NCI-H146 treated with DMSO at 0.1 percent for 48 hours (cell line): ENCODE measurements at regions not wholly inside any gene's neighbourhood (a gene's known extent, or its start where the extent isn't known, plus 50 kb on each side); places are given as distances from the start of the nearest gene placed in this dataset.
A peak's percentile ranks its signal among the peaks of the same experiment; 100 is the strongest.
"Not testable (repeated sequence)": the region's sequence is repeated elsewhere in the genome, so short reads cannot be mapped to it uniquely, and the experiment has no call there.

ENCODE experiments used
- DNase-seq: peaks from one replicate; lab custom pipeline; 2025; ENCODE audit not compliant: unreplicated experiment; lab: John Stamatoyannopoulos, UW

DNA sequence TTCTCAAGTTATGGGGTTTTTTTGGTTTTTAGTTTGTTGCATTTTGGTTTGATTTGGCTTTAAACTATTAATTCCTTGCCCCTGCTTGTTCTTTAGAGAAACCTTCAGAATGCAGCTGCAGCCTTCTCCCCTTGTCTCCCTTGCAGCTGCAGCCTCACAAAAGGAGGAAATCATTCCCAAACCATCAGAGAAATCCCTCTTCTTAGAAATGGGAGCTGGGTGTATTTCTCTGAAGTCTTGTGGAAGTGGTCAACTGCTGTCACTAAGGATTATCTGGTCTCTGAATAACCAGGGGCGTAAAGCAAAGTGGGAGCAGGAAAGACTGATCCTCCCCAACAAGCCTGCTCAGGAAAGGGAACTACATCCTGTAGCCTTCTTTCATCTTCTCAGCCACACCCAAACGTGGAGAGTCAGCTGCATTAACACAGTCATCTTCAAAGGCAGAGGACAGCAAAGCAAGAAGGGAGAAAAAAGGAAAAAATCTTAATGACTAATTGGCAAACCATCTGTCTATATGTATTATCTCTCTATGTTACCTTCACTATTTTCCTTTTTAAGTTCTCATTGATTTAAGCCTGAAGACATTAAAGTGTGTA lies 1834.1 kb upstream of the PIK3C3 start:
- DNase-seq = peak; percentile 25

DNA sequence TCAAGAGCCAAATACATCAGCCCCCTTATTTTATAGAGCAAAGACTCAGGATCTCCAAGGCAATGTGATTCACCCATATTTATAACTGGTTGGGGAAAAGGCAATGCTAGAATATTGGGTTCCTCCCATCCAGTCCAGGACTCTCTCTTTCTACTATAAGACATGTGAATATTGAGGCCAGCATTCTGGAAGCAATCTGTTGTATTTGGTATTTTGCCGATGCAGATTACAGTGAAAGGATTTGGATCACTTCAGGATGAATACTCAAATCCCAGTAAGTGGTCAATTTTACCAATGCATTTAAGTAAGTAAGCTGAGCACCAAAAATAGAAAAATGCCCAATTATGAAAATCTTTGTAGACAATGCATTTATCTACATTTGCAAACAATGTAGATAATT lies 1834.7 kb upstream of the PIK3C3 start:
- no peak for DNase-seq

DNA sequence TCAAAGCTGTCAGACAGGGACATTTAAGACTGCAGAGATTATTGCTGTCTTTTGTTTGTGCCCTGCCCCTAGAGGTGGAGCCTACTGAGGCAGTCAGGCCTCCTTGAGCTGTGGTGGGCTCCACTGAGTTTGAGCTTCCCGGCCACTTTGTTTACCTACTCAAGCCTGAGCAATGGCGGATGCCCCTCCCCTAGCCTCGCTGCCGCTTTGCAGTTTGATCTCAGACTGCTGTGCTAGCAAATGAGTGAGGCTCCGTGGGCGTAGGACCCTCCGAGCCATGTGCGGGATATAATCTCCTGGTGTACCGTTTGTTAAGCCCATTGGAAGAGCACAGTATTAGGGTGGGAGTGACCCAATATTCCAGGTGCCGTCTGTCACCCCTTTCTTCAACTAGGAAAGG lies 1835.5 kb upstream of the PIK3C3 start:
- not testable (repeated sequence) for DNase-seq

DNA sequence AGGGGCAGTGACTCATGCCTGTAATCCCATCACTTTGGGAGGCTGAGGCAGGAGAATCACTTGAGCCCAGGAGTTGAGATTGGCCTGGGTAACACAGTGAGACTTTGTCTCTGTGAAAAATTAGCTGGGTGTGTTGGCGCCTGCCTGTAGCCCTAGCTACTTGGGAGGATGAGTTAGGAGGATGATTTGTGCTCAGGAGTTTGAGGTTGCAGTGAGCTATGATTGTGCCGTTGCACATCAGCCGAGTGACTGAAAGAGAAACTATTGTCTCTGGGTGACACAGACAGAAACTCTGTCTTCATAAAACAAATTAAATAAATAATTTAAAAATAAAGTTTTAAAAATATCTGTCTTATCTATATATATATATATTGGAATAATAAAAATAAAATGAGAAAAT lies 1844.6 kb upstream of the PIK3C3 start:
- DNase-seq = no peak

DNA sequence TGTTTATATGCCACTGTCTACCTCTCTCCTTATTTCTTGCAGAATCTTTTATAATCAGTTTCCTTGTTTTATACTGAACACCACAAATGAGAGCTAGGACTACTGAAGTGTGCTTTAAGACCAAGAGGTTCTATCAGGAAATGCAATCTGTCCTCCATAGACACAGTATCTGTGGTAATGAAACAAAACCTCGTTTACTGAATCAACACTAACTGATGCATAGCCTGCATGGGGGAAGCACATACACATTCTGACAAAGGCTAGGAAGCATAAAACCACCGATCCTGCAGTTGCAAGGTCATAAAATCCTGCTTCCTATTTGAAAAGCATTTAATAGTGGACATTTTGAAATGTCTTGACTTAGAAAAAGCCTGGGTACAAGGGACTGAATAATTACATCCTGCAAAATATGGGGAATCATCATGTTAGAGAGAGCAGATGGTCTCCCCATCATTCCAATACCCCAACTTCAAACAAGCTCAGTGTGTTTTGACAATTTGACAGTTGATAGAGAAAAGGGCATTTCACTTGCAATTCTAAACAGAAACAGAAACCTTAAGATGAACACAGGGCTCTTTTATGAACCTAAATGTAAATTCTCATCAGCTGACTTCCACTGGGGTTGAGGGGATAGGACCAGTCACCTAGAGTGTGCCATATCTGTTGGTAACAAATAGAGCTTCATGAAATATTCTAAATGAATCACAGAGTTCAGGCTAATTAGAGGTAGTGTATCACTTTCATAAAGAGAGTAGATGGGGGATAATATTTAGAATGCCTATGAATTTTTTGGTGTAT lies 1845.6 kb upstream of the PIK3C3 start:
- peak; percentile 71 for DNase-seq

DNA sequence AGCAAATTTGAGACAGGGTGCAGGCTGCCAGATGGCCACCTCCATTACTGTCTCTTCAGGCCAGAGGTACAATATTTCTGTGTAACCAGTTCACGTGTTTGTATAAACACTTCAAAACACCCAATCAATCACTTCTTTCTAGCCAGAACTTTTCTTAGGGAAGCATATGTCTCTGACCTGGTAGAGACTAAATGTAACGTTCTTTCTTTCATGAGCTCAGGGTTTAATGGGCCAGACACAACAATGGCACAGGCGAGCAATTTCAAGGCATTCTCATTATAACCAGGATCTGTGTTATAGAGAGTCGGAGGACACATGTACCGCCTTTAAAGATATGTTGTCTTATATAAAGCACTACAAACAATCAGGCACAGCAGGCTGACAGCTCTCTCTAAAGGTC lies 1846.4 kb upstream of the PIK3C3 start:
- peak; percentile 49 for DNase-seq

DNA sequence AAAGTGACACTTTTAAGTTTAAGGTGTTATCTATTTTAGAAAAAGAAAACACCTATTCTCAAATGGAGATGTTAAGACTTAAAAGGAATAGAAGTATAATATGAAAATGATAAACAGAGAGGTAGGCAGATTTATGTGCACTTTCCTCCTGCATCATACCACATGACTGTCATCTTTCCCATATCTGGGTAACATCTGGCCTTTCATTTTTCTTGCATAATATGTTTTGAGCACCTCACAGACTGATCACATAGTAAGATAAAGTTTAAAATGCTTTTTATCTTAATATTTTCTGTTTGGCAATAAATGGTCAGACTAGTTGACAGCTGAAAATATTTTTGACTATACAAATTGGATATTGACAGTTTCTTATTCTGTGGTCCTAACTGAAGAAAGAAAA lies 1852.1 kb upstream of the PIK3C3 start:
- no peak for DNase-seq

DNA sequence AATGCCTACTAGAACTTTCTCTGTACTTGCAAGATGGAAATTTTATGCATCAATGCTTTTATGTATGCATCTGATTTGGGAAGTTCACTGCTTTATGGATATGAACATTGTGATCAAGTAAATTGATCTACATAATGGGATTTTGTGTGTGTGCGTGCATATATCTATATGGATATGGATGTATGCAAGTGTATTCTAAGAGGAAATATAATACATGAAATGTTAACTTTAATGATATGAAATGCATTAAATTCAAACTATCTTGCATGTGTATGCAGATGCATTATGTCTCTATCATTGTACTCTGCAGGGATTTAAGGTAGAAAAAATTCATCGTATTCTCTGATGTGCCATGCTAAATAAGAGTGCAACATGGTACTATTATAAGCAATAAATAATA lies 1855.4 kb upstream of the PIK3C3 start:
- DNase-seq = no peak

DNA sequence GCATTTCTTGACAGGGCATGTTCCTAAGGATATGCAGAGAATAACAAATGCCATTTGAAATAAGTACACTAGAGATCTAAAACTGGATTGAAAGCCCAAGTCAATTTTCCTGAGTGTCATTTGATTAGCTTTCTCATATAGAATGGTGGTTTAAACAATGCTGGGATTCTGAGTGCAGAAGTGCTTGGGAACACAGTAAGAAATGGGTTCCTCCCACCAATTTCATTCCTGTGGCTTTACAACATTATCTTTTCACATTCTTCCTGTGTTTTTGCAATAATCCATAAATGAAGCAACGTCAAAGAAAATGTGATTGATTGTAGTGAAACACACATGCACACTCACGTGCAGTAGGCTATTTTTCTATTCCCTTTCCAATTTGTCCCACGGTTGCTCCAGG lies 1858.4 kb upstream of the PIK3C3 start:
- DNase-seq = no peak

DNA sequence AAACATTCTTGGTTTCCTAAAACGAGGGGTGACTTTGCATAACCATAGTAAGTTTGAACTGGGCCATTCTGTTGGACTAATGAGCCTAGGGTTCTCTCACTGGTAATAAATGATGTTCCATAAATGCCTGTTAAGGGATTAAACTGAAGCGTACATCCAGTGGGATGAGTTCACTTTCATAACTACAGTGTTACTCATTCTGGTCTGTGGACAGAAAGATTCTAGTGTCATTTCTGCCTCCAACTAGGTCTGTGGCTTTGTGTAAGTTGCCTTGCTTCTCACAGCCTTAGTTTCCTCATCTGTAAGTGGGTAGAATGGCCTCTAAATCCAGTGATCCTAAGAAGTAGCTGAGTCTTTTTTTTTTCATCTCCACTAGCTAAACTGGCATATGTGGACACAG lies 1860.6 kb upstream of the PIK3C3 start:
- no peak for DNase-seq

DNA sequence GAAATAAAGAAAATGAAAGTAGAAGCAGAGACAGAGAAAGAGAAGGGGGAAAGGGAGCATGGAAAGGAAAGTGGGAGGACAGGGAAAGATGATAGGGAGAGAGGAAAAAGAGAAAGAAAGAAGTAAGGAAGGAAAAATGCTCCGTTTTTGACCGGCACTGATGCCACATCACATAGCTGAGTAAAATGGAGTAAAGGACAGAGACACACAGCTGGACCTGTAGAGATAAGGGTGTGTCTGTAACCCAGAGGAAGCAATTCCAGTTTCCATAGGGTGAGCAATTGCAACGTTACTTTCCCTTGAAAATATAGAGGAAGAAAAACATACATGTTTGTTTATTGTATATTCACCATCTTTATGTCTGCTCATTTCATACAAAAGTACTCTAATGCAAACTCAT lies 1866.9 kb upstream of the PIK3C3 start:
- no peak for DNase-seq

DNA sequence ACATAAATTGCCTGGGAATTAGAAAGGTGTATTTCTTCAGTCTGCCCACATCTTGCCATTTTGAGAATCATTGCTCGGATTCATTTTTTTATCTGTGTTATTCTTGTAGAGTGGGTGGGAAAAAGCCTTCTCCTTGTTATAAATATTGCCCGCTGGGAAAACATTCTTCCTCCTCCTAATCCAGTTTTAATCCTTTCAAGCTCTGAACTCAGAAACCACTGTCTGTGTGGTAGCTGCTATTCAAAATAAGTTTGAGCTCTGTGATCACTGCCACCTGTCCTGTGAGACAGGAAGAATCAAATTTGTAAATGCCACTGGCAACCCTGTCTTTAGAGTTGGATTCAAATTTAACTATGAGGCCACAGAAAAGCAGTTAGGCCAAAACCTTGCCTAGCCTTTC lies 1875.2 kb upstream of the PIK3C3 start:
- DNase-seq = no peak

DNA sequence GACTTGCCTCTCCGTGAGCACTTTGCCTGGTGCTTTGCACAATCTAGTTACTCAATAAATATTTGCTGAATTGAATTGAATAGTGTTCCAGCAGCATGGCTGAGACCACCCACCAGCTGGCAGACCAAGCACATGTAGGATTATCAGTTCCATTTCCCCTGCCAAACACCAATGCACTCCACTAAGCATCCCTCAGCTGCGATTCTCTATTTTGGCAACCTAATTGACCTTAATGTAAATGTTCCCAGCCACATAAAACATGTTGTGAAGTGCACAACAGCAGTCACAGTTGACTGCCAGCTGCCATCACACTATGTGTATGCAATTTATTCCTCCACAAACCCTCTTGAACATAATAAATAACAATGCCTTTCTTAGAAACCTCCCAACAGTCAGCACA lies 1879.4 kb upstream of the PIK3C3 start:
- DNase-seq = peak; percentile 79

DNA sequence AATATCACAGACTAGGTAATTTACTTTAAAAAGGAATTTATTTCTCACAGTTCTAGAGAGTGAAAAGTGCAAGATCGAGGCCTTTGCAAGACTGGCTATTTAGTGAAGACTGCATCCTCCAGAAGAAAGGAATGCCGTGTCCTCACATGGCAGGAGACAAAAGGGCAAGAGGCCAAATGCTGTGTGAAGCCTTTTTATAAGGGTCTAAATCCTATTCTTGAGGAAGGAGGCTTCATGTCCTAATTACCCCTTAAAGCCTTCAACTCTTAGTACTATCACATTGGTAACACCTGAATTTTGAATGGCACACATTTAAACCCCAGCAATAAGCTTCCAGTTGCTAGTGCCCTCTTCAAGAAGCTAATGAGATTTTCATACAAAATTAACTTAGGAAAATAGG lies 1882.3 kb upstream of the PIK3C3 start:
- no peak for DNase-seq

DNA sequence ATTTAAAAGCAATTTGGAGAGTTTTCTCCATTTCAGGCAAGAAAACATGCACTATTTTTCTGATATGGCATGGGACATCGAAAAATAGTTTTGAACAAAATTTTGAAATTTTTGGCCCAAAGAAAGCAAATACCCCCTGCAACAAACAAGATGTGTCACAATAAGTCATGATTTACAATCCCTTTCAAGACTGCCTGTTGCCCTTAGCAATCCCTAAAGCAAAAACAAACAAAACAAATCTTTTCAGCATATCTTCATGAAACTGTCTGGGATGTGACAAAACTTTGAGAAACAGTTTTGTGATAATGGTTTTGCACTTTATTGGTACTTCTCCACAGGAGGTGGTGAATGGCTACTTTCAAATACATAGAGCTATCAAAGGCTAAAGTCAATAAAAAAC lies 1888.7 kb upstream of the PIK3C3 start:
- DNase-seq = peak; percentile 51

DNA sequence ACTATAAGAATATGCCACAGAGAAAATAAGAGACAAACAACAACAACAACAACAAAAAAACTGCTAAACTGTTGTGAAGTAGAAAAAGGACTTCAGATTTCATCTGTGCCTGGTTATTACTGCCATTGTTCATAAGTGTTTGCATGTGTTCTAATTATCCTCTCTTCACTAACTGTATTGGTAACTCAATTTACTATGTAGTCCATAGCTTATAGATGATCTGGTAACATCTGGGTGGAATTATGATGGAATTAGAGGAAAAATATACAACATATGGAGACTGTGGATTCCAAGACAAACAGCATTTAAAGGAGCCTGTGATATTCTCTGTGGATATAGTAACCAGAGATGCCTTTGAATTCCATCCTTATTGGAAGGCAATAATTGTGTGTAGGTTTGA lies 1891.5 kb upstream of the PIK3C3 start:
- no peak for DNase-seq

DNA sequence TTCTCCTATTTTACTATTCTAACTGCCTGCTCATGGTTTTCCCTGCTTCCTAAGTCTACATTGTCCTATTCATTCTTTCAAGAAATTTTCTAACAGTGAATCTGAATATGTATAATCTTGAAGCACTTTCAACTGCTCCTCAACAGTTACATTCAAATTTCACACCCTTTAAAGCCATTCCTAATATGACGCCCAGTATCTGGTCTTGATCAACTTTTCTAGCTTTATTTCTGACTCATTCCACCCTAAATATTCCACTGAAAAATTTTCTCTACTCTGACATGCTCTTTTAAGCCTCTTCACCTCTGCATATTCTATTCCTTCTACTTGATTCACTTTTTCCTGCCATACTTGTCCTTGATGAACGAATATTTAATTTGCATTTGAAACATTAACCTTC lies 1893.9 kb upstream of the PIK3C3 start:
- no peak for DNase-seq

DNA sequence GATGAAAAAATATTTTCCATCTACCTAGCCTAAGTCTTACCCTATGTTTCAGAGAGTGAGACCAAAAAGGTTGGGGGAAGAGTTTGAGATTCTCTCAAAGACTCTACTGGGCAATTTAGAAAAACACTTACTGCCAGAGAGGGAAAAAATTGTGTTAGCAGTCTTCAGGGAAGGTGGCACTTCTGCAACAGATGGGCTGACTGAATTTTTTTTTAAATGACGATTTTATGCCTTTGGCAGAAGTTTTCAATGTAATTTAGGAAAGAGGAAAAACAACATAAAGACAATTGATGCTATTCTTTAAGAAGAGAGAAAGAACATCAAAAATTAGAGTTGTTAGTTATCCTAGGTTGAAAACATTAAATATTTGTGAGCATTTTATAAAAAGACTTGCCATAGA lies 1894.5 kb upstream of the PIK3C3 start:
- DNase-seq = no peak

DNA sequence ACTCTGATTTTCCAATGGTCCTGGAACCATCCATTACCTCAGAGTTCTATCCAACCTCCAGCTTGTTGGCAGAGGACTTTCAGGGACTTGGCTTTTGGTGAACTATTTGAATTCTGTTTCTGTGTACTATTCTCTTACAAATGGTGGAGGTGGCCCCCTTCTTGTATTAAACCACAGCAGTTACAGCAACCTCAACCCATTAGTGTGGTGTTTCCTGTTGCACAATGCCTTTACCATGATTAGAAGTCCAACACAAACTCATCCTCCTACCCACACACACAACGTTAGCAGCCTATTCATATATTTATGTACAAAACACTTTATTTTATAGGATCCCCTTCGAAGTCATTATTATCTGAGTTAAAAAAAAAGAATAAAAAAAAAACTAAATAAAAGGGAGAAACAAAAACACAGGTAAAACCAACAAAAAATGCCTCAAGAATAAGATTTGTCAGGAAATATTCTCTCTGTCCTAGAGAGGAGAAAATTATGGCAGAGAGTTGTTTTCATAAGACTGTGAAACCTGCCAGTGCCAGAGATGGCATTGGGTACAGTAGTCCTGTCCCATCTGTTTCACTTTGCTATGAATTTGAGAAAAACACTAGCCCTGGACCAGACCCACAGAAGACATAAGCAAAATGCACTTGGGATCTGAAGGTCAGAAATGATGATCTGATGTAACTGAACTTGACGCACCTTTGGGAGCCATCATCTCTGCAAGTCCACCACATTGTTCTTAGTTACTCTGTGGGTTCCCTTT lies 1896.0 kb upstream of the PIK3C3 start:
- DNase-seq = no peak

DNA sequence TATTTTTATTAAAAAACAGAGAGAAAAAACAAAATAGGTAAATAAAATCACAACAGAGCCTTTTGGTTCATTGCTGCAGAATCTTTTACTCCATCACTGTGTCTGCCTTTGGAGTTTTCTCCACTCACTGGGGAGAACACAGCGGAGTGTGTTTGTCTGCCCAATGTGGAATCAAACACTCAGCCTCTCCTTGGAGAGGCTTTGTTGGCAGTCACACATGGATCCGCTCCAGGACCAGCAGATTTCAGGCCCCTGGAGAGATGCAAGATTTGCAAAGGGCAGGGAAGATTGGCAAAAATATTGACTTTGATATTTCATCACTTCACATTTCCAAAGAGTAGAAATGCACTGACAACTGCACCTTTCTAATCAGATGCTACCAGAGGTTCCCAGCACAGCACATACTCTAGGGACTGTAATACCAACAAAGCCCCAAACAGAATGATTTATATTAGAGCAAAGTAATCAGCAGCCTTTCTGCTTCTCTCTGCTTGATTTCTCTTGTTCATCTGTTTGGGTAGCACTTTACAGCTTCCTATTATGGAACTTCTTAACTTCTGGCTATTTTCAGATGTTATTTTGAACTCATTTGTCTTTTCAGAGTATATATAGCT lies 1898.8 kb upstream of the PIK3C3 start:
- DNase-seq = no peak

DNA sequence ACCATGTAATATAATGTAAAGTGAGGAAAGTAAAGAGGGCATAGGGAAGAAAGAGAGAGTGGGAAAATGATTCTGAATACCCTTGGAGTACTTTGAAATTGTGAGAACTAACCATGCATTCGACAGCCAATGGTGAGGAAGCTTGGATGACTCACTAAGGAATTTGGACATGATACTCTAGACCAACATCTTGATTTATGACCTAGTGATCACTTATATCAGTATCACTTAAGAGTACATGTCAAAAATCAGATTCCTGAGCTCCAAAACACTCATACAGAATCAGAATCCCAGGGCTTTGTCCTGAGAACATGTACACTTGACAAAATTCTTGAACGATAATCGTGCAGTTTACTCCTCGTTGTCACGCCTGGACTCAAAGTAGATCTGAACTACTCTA lies 1899.8 kb upstream of the PIK3C3 start:
- no peak for DNase-seq

DNA sequence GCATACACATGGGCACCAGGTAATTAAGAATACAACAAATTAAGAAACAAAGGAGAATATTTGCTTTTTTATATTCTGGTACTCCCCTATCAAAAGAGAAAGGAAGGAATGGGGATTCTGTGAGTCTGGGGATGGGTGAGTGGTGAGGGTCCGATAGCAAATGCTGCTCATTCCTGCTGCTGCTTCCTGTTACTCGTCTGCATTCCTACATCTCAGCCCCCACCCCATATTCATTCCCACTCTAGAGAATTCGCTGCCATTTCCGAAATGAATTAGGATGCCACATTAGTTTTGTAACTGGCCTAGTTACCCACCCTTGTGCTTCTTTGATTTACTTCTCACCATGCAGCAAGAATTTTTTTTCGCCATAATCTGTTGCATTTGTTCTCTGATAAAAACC lies 1905.3 kb upstream of the PIK3C3 start:
- DNase-seq = no peak
